ENCODE measurements at regions not wholly inside any gene's neighbourhood (a gene's known extent, or its start where the extent isn't known, plus 50 kb on each side); places are given as distances from the start of the nearest gene placed in this dataset.

DNA sequence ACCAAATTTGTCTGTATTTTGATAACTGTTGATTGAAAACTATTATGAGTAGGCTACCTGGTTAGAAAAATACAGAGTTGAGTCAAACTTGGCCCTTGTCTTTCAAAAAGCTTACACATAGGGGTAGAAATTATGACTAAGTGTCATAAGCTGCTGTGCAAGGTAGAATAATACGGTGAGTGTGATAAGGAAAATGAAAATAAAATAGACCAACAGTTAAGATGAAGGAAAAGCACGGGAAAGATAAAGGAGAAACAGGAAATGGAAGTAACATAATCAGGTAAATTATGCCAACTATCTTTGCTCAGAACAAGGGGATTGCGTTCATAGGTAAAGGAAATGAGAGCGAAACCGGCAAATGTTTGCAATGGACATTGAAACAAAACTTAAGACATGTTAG, 302.5 kb downstream of the PCDH7 start:
- Histone ChIP-seq H3K79me1 (ENCODE audit: insufficient read depth, low read depth, low read length, poor library complexity, severe bottlenecking) (no peaks in the 10 kb centered on the region), H2BK15ac (ENCODE audit: low read depth, low read length) (no peak overlapping the region), H3K4me1 (ENCODE audit: insufficient read depth, low read length) (no peaks in the 10 kb centered on the region), H4K91ac (ENCODE audit: insufficient read length, low read depth, low read length) (no peak overlapping the region), H3K23ac (ENCODE audit: insufficient read length, low read depth, low read length) (no peak overlapping the region), H3K27ac (ENCODE audit: insufficient read length, low read depth, low read length) (no peak overlapping the region), H2AK5ac (ENCODE audit: insufficient read length, low read length) (no peak overlapping the region), H2AFZ (ENCODE audit: low read length) (no peak overlapping the region), H3K4ac (ENCODE audit: low read depth, low read length) (no peak overlapping the region), H3K9me3 (ENCODE audit: control insufficient read depth, low read depth, low read length) (no peaks in the 10 kb centered on the region), H2BK12ac (ENCODE audit: insufficient read length, low read depth, low read length) (no peak overlapping the region), H4K20me1 (ENCODE audit: control insufficient read depth, insufficient read depth, insufficient read length) (no peaks in the 10 kb centered on the region), H3K79me2 (ENCODE audit: insufficient read depth, low read length) (no peaks in the 10 kb centered on the region), H3K18ac (ENCODE audit: insufficient read length, low read depth, low read length) (no peak overlapping the region), H3K56ac (ENCODE audit: insufficient read length, low read depth, low read length) (no peak overlapping the region), H3T11ph (ENCODE audit: low read length) (no peak overlapping the region), H3K27me3 (ENCODE audit: insufficient read depth, low read length) (no peaks in the 10 kb centered on the region), H2BK20ac (ENCODE audit: low read depth, low read length, poor library complexity, severe bottlenecking) (no peak overlapping the region), H4K5ac (ENCODE audit: insufficient read length, low read depth, low read length) (no peak overlapping the region), H3K23me2 (ENCODE audit: insufficient read length, low read depth, low read length, poor library complexity, severe bottlenecking) (no peaks in the 10 kb centered on the region), H3K4me2 (ENCODE audit: insufficient read depth, insufficient read length, low read length) (no peak overlapping the region), H3K14ac (ENCODE audit: insufficient read depth, low read length) (no peak overlapping the region; the same call in 1 of the 2 replicates), H4K8ac (replicated peaks; ENCODE audit: insufficient read length, low read depth, low read length) (no peak overlapping the region), H2BK5ac (ENCODE audit: insufficient read length, low read length) (no peak overlapping the region), H3K9ac (ENCODE audit: extremely low read depth, insufficient read length, low read length) (no peak overlapping the region), H2BK120ac (ENCODE audit: low read depth, low read length, poor library complexity, severe bottlenecking) (no peak overlapping the region)
- DNase-seq, result no peak
- Mint-ChIP-seq H3K4me3 (no peak overlapping the region), H3K9me3 (no peaks in the 10 kb centered on the region), H3K27me3 (ENCODE audit: low read depth) (no peaks in the 10 kb centered on the region), H3K4me1 (peaks cover 4 to 14% of the 10 kb centered on the region in 2 experiments), H3K27ac (no peak overlapping the region), H3K36me3 (ENCODE audit: insufficient read depth in 1 of 3, low read depth in 3 of 3) (no peaks in the 10 kb centered on the region)
- TF ChIP-seq CTCF (conservative IDR thresholded peaks at IDR 0.05), result no peak
- whole genome bisulfite sequencing (ENCODE audit: extremely low coverage, insufficient read length, low lambda C conversion rate), result no CpG with 5 or more reads among the region's 5 CpGs

Measured in H9 (cell line).